ENCODE measurements at regions not wholly inside any gene's neighbourhood (a gene's known extent, or its start where the extent isn't known, plus 50 kb on each side); places are given as distances from the start of the nearest gene placed in this dataset.

- no peak for DNase-seq (ENCODE audit: low read depth, low spot score)
- TF ChIP-seq CTCF (IDR thresholded peaks at IDR 0.05; ENCODE audit: low read depth, low read length) = no peak
- no peak overlapping the region for H3K4me3 ChIP-seq (ENCODE audit: low read depth, low read length)
- in situ Hi-C loops (cut with HindIII; ENCODE audit: low sequenced_read_pairs) = no loop called here
Measured at GRCh38 chr5:17796757-17797396, 162.6 kb downstream of the TAF11L14 start.

GRCh38 chr5:17799521-17799920 lies 165.3 kb downstream of the TAF11L14 start:
- in situ Hi-C loops (cut with HindIII; ENCODE audit: low sequenced_read_pairs) = no loop called here
- no peak for TF ChIP-seq CTCF (IDR thresholded peaks at IDR 0.05; ENCODE audit: low read depth, low read length)
- DNase-seq (ENCODE audit: low read depth, low spot score) = no peak

GRCh38 chr5:17801595-17801994 lies 167.3 kb downstream of the TAF11L14 start:
- TF ChIP-seq CTCF (IDR thresholded peaks at IDR 0.05; ENCODE audit: low read depth, low read length) = no peak
- in situ Hi-C loops (cut with HindIII; ENCODE audit: low sequenced_read_pairs) = no loop called here
- DNase-seq (ENCODE audit: low read depth, low spot score) = no peak

More at GRCh38 chr5:17799521-17799920, 165.3 kb downstream of the TAF11L14 start:
- H3K4me3 ChIP-seq (ENCODE audit: low read depth, low read length) = no peak overlapping the region

GRCh38 chr5:17802256-17802655 lies 168.0 kb downstream of the TAF11L14 start:
- H3K4me3 ChIP-seq (ENCODE audit: low read depth, low read length) = no peak overlapping the region
- no peak for TF ChIP-seq CTCF (IDR thresholded peaks at IDR 0.05; ENCODE audit: low read depth, low read length)
- in situ Hi-C loops (cut with HindIII; ENCODE audit: low sequenced_read_pairs) = no loop called here
- DNase-seq (ENCODE audit: low read depth, low spot score) = peak; percentile 32

More at GRCh38 chr5:17801595-17801994, 167.3 kb downstream of the TAF11L14 start:
- H3K4me3 ChIP-seq (ENCODE audit: low read depth, low read length) = no peak overlapping the region

GRCh38 chr5:17803971-17804370 lies 169.7 kb downstream of the TAF11L14 start:
- in situ Hi-C loops (cut with HindIII; ENCODE audit: low sequenced_read_pairs) = no loop called here
- no peak for DNase-seq (ENCODE audit: low read depth, low spot score)
- TF ChIP-seq CTCF (IDR thresholded peaks at IDR 0.05; ENCODE audit: low read depth, low read length) = no peak
- no peak overlapping the region for H3K4me3 ChIP-seq (ENCODE audit: low read depth, low read length)

- TF ChIP-seq CTCF (IDR thresholded peaks at IDR 0.05; ENCODE audit: low read depth, low read length) = no peak
- DNase-seq (ENCODE audit: low read depth, low spot score) = no peak
- H3K4me3 ChIP-seq (ENCODE audit: low read depth, low read length) = no peak overlapping the region
- in situ Hi-C loops (cut with HindIII; ENCODE audit: low sequenced_read_pairs) = no loop called here
Measured at GRCh38 chr5:17805227-17805825, 171.1 kb downstream of the TAF11L14 start.

Measured in astrocyte of the spinal cord (primary cell).